DOHH2 (cell line): ENCODE measurements at regions not wholly inside any gene's neighbourhood (a gene's known extent, or its start where the extent isn't known, plus 50 kb on each side); places are given as distances from the start of the nearest gene placed in this dataset.

Experiments
- H3F3A ChIP-seq: fragments of 200-600 bp; sonication (generic), shearing (Covaris generic); 2 replicates; pipeline ENCODE4 v1.6.0; 2016; ENCODE audit warnings: antibody characterized with exemption, mild to moderate bottlenecking; ENCODE audit not compliant: control insufficient read depth, insufficient read depth
- H3K27ac ChIP-seq: fragments of 200-600 bp; sonication (generic); 2 replicates; pipeline ENCODE4 v1.5.1; 2014; ENCODE audit warnings: low read depth, mild to moderate bottlenecking, low read length, moderate library complexity
- H3K27me3 ChIP-seq: fragments of 200-600 bp; sonication (generic); 2 replicates; pipeline ENCODE4 v1.6.1; 2014; ENCODE audit warnings: mild to moderate bottlenecking, low read length, mixed read lengths; ENCODE audit not compliant: control insufficient read depth
- H3K36me3 ChIP-seq: fragments of 200-600 bp; sonication (generic); 2 replicates; pipeline ENCODE4 v1.6.1; 2014; ENCODE audit warnings: mild to moderate bottlenecking, low read length, moderate library complexity, mixed read lengths; ENCODE audit not compliant: control insufficient read depth
- H3K4me1 ChIP-seq: fragments of 200-600 bp; sonication (generic); 2 replicates; pipeline ENCODE4 v1.6.1; 2014; ENCODE audit warnings: mild to moderate bottlenecking, low read length, mixed read lengths; ENCODE audit not compliant: control insufficient read depth
- H3K4me2 ChIP-seq: fragments of 200-600 bp; sonication (generic); 2 replicates; pipeline ENCODE4 v1.6.0; 2014; ENCODE audit warnings: mild to moderate bottlenecking, low read length, moderate library complexity
- H3K4me3 ChIP-seq: fragments of 200-600 bp; sonication (generic); 2 replicates; pipeline ENCODE4 v1.5.1; 2014; ENCODE audit warnings: mild to moderate bottlenecking, low read length, mixed read lengths
- H3K79me2 ChIP-seq: fragments of 200-600 bp; sonication (generic); 2 replicates; pipeline ENCODE4 v1.6.1; 2014; ENCODE audit warnings: mild to moderate bottlenecking, low read length, mixed read lengths; ENCODE audit not compliant: control insufficient read depth
- H3K9me2 ChIP-seq: fragments of 200-600 bp; sonication (generic); replicated peaks from 2 replicates; pipeline ENCODE4 v1.6.1; 2014; ENCODE audit warnings: mild to moderate bottlenecking, low read length, mixed read lengths; ENCODE audit not compliant: control insufficient read depth
- H3K9me3 ChIP-seq: fragments of 200-600 bp; sonication (generic); 2 replicates; pipeline ENCODE4 v1.6.1; 2014; ENCODE audit warnings: antibody characterized with exemption, low read length, mixed read lengths; ENCODE audit not compliant: control insufficient read depth, insufficient read depth
- H4K20me1 ChIP-seq: fragments of 200-600 bp; sonication (generic); 2 replicates; pipeline ENCODE4 v1.6.0; 2014; ENCODE audit warnings: low read depth, mild to moderate bottlenecking, antibody characterized with exemption, low read length, moderate library complexity; ENCODE audit not compliant: control insufficient read depth, insufficient read depth
- EZH2phosphoT487 ChIP-seq: fragments of 200-600 bp; sonication (generic); IDR thresholded peaks from 2 replicates; pipeline ENCODE4 v1.6.1; 2017; ENCODE audit warnings: borderline replicate concordance, mild to moderate bottlenecking, antibody characterized with exemption, low read length, moderate library complexity, mixed read lengths
- TF ChIP-seq, protein P1 (sequence below): fragments of 200-600 bp; sonication (generic); IDR thresholded peaks from one replicate; pipeline ENCODE4 v1.5.1; 2014; ENCODE audit warnings: antibody characterized with exemption, mild to moderate bottlenecking, low read depth, low read length; ENCODE audit not compliant: poor library complexity, severe bottlenecking

DNA sequence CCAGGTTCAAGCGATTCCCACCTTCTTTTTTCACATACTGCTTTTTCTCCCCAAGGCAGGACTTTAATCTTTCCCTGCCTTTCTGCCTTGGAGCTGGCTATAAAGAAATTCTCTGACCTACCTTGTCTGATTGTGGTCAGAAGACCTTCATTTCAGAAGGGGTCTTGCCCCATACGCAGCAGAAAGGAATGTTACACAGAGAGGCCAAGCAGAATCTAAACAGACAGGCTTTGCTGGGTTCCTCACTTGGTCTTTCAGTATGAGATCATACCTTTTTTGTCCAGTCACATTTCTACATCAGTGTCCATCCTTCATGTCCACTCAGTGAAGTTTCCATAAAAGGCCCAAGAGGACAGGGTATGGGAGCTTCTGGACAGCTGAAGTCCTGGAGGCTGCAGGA lies 108.3 kb upstream of the RBPJ start:
- no peak overlapping the region for H3K4me3 ChIP-seq
- no peak overlapping the region for H3K27ac ChIP-seq
- no peaks in the 10 kb centered on the region for H3K9me3 ChIP-seq
- H3K79me2 ChIP-seq: no peaks in the 10 kb centered on the region
- no peaks in the 10 kb centered on the region for H3F3A ChIP-seq
- H4K20me1 ChIP-seq: no peaks in the 10 kb centered on the region
- H3K9me2 ChIP-seq: no peaks in the 10 kb centered on the region
- H3K4me2 ChIP-seq: no peak overlapping the region
- H3K36me3 ChIP-seq: no peaks in the 10 kb centered on the region
- H3K27me3 ChIP-seq: peaks cover 11% of the 10 kb centered on the region
- no peaks in the 10 kb centered on the region for H3K4me1 ChIP-seq
- TF ChIP-seq, protein P1, sequence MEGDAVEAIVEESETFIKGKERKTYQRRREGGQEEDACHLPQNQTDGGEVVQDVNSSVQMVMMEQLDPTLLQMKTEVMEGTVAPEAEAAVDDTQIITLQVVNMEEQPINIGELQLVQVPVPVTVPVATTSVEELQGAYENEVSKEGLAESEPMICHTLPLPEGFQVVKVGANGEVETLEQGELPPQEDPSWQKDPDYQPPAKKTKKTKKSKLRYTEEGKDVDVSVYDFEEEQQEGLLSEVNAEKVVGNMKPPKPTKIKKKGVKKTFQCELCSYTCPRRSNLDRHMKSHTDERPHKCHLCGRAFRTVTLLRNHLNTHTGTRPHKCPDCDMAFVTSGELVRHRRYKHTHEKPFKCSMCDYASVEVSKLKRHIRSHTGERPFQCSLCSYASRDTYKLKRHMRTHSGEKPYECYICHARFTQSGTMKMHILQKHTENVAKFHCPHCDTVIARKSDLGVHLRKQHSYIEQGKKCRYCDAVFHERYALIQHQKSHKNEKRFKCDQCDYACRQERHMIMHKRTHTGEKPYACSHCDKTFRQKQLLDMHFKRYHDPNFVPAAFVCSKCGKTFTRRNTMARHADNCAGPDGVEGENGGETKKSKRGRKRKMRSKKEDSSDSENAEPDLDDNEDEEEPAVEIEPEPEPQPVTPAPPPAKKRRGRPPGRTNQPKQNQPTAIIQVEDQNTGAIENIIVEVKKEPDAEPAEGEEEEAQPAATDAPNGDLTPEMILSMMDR: no peak
- no peak for TF ChIP-seq EZH2phosphoT487

DNA sequence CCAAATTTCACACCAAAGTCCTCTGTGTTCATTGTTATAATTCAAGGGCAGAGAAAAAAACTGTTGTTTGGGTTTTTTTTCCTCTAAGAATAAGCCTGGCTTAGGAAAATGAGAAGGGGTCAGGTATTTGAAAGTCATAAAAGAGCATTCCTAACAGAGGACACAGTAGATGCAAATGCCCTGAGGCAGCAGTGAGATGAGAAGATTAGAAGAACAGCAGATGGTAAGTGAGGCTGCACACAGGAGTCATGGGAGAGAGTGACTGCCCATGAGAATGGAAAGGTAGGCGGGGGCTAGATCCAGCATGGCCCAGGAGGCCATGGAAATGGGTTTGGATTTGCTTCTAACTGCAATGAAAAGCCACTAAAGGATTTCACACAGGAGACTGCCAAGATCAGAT lies 107.5 kb upstream of the RBPJ start:
- TF ChIP-seq, protein P1: no peak
- no peak for TF ChIP-seq EZH2phosphoT487
- H3K4me2 ChIP-seq: no peak overlapping the region
- H3K4me1 ChIP-seq: no peaks in the 10 kb centered on the region

DNA sequence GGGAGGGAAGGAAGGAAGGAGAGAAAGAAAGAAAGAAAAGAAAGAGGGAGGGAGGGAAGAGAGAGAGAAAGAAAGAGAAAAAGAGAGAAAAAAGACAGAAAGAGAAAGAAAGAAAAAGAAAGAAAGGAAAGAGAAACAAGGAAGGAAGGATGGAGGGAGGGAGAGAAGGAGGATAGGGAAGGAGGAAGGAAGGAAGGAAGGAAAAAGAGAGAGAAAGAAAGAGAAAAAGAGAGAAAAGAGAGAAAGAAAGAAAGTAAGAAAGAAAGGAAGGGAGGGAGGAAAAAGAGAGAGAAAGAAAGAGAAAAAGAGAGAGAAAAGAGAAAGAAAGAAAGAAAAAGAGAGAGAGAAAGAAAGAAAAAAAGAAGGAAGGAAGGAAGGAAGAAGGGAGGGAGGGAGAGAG lies 105.8 kb upstream of the RBPJ start:
- Histone ChIP-seq H3K36me3 (no peaks in the 10 kb centered on the region), H4K20me1 (no peaks in the 10 kb centered on the region), H3K27me3 (no peaks in the 10 kb centered on the region), H3K79me2 (no peaks in the 10 kb centered on the region), H3K4me1 (no peaks in the 10 kb centered on the region), H3K4me3 (no peak overlapping the region), H3K27ac (no peak overlapping the region), H3K9me2 (no peaks in the 10 kb centered on the region), H3F3A (no peaks in the 10 kb centered on the region), H3K9me3 (no peaks in the 10 kb centered on the region), H3K4me2 (no peak overlapping the region)
- TF ChIP-seq, protein P1: no peak
- no peak for TF ChIP-seq EZH2phosphoT487

More for the DNA sequence above, 107.5 kb upstream of the RBPJ start:
- no peak overlapping the region for H3K27ac ChIP-seq
- H3K36me3 ChIP-seq: no peaks in the 10 kb centered on the region
- no peaks in the 10 kb centered on the region for H4K20me1 ChIP-seq
- H3F3A ChIP-seq: no peaks in the 10 kb centered on the region
- H3K9me3 ChIP-seq: no peaks in the 10 kb centered on the region
- H3K79me2 ChIP-seq: no peaks in the 10 kb centered on the region
- H3K4me3 ChIP-seq: no peak overlapping the region
- H3K27me3 ChIP-seq: peaks cover 4% of the 10 kb centered on the region
- no peaks in the 10 kb centered on the region for H3K9me2 ChIP-seq

DNA sequence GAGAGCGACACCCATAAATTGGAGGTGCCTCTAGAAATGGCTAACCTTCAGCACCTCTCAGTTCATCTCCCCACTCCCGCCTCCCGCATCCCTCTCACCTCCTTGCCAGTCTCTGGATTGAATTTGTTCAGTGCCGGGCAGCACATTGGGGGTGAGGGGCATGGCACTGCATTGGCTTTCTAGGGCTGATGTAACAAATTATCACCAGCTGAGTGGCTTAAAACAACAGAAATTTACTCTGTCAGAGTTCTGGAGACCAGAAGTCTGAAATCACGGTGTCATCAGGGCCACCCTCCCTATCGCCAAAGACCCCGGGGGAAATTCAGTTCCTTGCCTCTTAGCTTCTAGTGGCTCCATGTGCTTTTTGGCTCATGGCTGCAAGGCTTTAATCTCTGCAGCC lies 105.1 kb upstream of the RBPJ start:
- Histone ChIP-seq H3K79me2 (no peaks in the 10 kb centered on the region), H3K27ac (no peak overlapping the region), H3K27me3 (no peaks in the 10 kb centered on the region), H4K20me1 (no peaks in the 10 kb centered on the region), H3K9me3 (no peaks in the 10 kb centered on the region), H3K4me2 (no peak overlapping the region), H3K9me2 (no peaks in the 10 kb centered on the region), H3K4me1 (no peaks in the 10 kb centered on the region), H3F3A (no peaks in the 10 kb centered on the region), H3K4me3 (no peak overlapping the region), H3K36me3 (no peaks in the 10 kb centered on the region)
- TF ChIP-seq, protein P1: no peak
- TF ChIP-seq EZH2phosphoT487: no peak
